Esophagus squamous epithelium (tissue), 5 donors: ENCODE measurements at regions not wholly inside any gene's neighbourhood (a gene's known extent, or its start where the extent isn't known, plus 50 kb on each side); places are given as distances from the start of the nearest gene placed in this dataset.

Source experiments
- DNase-seq: peaks from one replicate; lab custom pipeline; 2025; lab: John Stamatoyannopoulos, UW
- H3K27ac ChIP-seq, 4 donors: fragments of 200-600 bp; sonication (generic); one replicate each; pipeline ENCODE4 v1.5.1; 2016 to 2019; ENCODE audit warnings: mild to moderate bottlenecking in 1 of 4
- H3K27me3 ChIP-seq, 4 donors: fragments of 200-600 bp; sonication (generic); 1 replicate in 3 of 4; 2 replicates in 1 of 4; pipeline versions ENCODE4 v1.5.1 to v1.6.0; 2017 to 2021; ENCODE audit warnings: antibody characterized with exemption in 1 of 4
- H3K36me3 ChIP-seq, 3 donors: fragments of 200-600 bp; sonication (generic); one replicate each; pipeline ENCODE4 v1.5.1; 2016 to 2019
- H3K4me1 ChIP-seq, 3 donors: fragments of 200-600 bp; sonication (generic); one replicate each; pipeline ENCODE4 v1.5.1; 2017 to 2019
- H3K4me3 ChIP-seq, 4 donors: fragments of 200-600 bp; sonication (generic); 1 replicate in 3 of 4; 2 replicates in 1 of 4; pipeline ENCODE4 v1.5.1; 2016 to 2019; ENCODE audit warnings: mild to moderate bottlenecking in 2 of 4, moderate library complexity in 1 of 4
- H3K9me3 ChIP-seq, 3 donors: fragments of 200-600 bp; sonication (generic); one replicate each; pipeline ENCODE4 v1.5.1; 2016 to 2019
- POLR2A ChIP-seq, 4 donors: fragments of 450-650 bp; IDR thresholded peaks; one replicate each; pipeline ENCODE4 v1.6.1; 2017; ENCODE audit warnings: antibody characterized with exemption in 4 of 4, mild to moderate bottlenecking in 4 of 4, moderate library complexity in 3 of 4
- WGBS, 2 donors: methylation state at CpG; one replicate each; pipeline ENCODE4 v1.1.5; 2018; 5-methylcytosine and 5-hydroxymethylcytosine counted together
- intact Hi-C: fragments of 100-400 bp; cut with DNase I; formaldehyde crosslinking; loops from one replicate; pipeline ENCODE4 v1.15.0; 2022
- TF ChIP-seq, protein P1 (sequence below), 6 experiments: fragments of 450-650 bp in 4 of 6; fragments of 200-600 bp in 2 of 6; sonication (generic) in 2 of 6; IDR thresholded peaks; one replicate each; pipeline ENCODE4 v1.5.1; 2016 to 2019; ENCODE audit warnings: antibody characterized with exemption in 6 of 6, mild to moderate bottlenecking in 4 of 6, moderate library complexity in 4 of 6
- donor health status: DM: yes; HTN: yes; CAD: no.

DNA sequence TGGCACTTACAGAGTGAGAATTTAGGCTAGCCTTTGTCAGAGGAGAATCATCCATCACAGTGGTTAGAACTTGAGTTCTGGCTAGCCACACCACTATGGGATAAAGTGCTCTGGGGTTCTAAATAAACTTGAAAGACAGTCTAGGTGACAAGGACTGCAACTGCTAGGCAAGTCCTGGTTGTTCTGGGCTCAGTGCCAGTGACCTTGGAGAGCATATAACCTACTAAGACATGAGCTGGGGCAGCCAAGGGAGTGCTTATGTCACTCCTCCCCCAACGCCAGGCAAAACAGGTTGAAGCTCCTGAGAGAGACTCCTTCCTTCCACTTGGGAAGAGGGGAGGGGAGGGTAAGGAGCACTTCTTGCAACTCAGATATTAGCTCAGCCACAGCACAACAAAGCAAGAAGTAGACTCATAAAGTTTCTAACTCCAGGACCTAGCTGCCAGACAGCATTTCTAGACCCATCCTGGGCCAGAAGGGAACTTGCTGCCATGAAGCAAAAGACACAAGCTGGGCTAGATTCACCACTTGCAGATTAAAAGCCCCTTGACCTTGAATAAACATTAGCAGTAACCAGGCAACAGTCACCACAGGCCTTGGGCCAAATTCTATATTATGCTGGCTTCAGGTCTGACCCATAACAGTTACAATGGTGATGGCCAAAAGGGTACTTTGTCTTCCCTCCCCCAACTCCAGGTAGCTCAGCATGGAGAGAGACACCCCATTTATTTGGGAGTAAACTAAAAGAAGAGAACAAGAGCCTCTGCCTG, 963.7 kb downstream of the PLOD2 start:
- intact Hi-C loops: no loop called here
- no peak overlapping the region for H3K4me3 ChIP-seq
- TF ChIP-seq, protein P1, sequence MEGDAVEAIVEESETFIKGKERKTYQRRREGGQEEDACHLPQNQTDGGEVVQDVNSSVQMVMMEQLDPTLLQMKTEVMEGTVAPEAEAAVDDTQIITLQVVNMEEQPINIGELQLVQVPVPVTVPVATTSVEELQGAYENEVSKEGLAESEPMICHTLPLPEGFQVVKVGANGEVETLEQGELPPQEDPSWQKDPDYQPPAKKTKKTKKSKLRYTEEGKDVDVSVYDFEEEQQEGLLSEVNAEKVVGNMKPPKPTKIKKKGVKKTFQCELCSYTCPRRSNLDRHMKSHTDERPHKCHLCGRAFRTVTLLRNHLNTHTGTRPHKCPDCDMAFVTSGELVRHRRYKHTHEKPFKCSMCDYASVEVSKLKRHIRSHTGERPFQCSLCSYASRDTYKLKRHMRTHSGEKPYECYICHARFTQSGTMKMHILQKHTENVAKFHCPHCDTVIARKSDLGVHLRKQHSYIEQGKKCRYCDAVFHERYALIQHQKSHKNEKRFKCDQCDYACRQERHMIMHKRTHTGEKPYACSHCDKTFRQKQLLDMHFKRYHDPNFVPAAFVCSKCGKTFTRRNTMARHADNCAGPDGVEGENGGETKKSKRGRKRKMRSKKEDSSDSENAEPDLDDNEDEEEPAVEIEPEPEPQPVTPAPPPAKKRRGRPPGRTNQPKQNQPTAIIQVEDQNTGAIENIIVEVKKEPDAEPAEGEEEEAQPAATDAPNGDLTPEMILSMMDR (IDR thresholded peaks at IDR 0.05): no peak
- TF ChIP-seq POLR2A (IDR thresholded peaks at IDR 0.05): no peak
- peaks cover 0 to 5% (median 0%) of the 10 kb centered on the region in 3 donors for H3K9me3 ChIP-seq
- H3K4me1 ChIP-seq: no peaks in the 10 kb centered on the region
- H3K36me3 ChIP-seq: no peaks in the 10 kb centered on the region
- H3K27me3 ChIP-seq: no peaks in the 10 kb centered on the region
- no peak for DNase-seq
- 43 to 60% methylated on average over 1 of the region's 1 CpG for WGBS, 2 donors
- no peak overlapping the region for H3K27ac ChIP-seq

DNA sequence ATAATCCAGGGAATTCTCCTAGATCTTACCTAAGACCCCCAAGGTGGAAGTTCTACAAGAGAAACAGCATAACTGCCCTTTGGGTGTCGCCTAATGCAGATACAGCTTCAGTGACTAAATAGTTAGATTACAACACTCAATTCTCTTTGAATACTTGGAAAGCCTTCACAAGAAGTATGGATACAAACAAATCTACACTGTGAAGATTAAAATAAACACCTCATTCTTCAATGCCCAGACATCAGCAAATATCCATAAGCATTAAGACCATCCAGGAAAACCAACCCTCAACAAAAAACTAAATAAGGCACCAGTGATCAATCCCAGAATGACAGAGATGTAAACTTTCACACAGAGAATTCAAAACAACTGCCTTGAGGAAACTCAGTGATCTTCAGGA, 963.2 kb downstream of the PLOD2 start:
- Histone ChIP-seq H3K4me1 (no peaks in the 10 kb centered on the region), H3K27me3 (no peaks in the 10 kb centered on the region), H3K36me3 (no peaks in the 10 kb centered on the region), H3K9me3 (peaks cover 0 to 5% (median 0%) of the 10 kb centered on the region in 3 donors), H3K4me3 (no peak overlapping the region), H3K27ac (no peak overlapping the region)
- intact Hi-C loops: no loop called here
- 44 to 46% methylated on average over 1 of the region's 1 CpG for WGBS, 2 donors
- TF ChIP-seq, protein P1 (IDR thresholded peaks at IDR 0.05): no peak
- no peak for TF ChIP-seq POLR2A (IDR thresholded peaks at IDR 0.05)
- no peak for DNase-seq

DNA sequence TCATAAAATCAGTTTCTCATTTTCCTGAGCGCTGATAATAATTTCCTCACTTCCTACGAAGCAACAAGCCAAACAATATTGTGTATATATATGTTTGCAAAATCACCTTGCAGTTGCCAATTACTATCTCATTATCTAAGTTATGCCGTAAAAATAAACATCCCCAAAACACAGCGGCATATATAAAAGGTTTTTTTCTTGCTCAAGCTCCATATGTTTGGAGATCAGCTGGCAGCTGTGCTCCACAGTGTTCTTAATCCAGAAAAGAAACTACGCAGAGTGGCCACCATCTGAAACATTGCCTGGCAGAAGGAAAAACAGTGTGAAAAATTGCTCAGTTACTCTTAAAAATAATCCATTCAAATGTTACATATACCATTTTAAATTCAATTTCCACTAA, 951.4 kb downstream of the PLOD2 start:
- Histone ChIP-seq H3K27me3 (no peaks in the 10 kb centered on the region), H3K4me3 (no peak overlapping the region), H3K27ac (no peak overlapping the region), H3K36me3 (no peaks in the 10 kb centered on the region), H3K9me3 (no peaks in the 10 kb centered on the region), H3K4me1 (no peaks in the 10 kb centered on the region)
- 60 to 65% methylated on average over 5 of the region's 5 CpGs for WGBS, 2 donors
- intact Hi-C loops: no loop called here
- TF ChIP-seq POLR2A (IDR thresholded peaks at IDR 0.05): no peak
- TF ChIP-seq, protein P1 (IDR thresholded peaks at IDR 0.05): no peak
- DNase-seq: no peak

DNA sequence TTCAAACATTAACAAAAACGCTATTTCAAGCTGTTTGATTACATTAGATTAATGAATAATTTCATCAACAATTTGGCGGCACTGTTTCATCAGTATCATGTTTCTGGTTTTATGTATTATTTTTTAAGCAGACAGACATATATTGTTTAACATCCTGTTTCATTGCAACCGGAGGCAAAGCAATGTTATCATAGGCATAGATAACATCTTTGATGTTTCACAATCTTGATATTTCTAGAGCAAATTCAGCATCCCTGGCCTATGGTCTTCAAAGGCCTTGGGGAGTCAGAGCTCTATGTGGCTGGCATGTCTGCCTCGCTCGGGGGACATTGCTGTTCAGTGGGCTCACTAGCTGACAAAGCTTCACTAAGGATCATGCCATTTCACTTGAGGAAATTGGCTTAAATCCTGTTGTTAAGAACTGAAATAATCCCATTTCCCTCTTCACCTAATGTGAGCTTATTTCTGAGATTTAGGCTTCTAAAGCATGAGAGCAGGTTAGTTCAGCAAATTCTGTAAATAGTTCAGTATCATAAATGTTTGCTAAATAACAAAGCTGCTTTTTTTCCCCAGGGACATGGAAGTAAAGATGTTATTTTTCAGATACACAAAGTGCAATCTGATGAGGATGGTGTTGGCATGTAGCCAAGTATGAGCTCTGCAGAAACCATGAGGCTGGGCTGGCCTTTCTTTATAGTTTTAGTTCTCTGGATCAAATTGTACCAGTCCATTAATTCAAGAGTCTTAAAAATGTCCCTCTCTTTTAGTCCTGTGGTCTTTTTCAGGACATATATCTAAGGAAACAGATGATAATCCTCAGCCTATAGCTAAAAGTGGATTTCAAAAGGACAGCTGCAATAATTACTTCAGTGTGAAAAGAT, 941.4 kb downstream of the PLOD2 start:
- WGBS, 2 donors: 63 to 69% methylated on average over 5 of the region's 5 CpGs

More for the DNA sequence above, 941.4 kb downstream of the PLOD2 start:
- no peaks in the 10 kb centered on the region for H3K27me3 ChIP-seq
- H3K4me1 ChIP-seq: no peaks in the 10 kb centered on the region
- no peaks in the 10 kb centered on the region for H3K9me3 ChIP-seq
- H3K27ac ChIP-seq: no peak overlapping the region
- TF ChIP-seq POLR2A (IDR thresholded peaks at IDR 0.05): no peak
- TF ChIP-seq, protein P1 (IDR thresholded peaks at IDR 0.05): no peak
- no peak for DNase-seq
- H3K4me3 ChIP-seq: no peak overlapping the region
- no peaks in the 10 kb centered on the region for H3K36me3 ChIP-seq
- intact Hi-C loops: no loop called here
